ELF-1 (cell line): ENCODE measurements at regions not wholly inside any gene's neighbourhood (a gene's known extent, or its start where the extent isn't known, plus 50 kb on each side); places are given as distances from the start of the nearest gene placed in this dataset.
"Not testable (repeated sequence)": the region's sequence is repeated elsewhere in the genome, so short reads cannot be mapped to it uniquely, and the experiment has no call there.

Source experiments
- DNase-seq: peaks from one replicate; pipeline ENCODE4 v3.0.0-alpha.2; 2016; ENCODE audit warnings: low read depth, low spot score

- no peak for DNase-seq
These were observed 591.5 kb upstream of the ID4 start for GRCh38 chr6:19245656-19246055.

- DNase-seq: peak; percentile 57
These were observed 590.0 kb upstream of the ID4 start for GRCh38 chr6:19247181-19247580.

DNA sequence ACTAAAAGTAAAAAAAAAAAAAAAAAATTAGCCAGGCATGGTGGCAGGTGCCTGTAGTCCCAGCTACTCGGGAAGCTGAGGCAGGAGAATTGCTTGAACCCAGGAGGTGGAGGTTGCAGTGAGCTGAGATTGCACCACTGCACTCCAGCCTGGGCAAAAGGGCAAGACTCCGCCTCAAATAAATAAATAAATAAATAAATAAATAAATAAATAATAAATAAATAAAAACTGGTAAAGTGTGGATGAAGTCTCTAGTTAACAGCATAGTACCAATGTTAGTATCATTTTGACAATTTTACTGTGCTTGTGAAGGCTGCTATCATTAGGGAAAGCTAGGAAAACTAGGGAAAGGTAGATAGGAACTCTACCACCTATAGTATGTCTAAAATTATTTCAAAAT lies 581.0 kb upstream of the ID4 start:
- not testable (repeated sequence) for DNase-seq

DNA sequence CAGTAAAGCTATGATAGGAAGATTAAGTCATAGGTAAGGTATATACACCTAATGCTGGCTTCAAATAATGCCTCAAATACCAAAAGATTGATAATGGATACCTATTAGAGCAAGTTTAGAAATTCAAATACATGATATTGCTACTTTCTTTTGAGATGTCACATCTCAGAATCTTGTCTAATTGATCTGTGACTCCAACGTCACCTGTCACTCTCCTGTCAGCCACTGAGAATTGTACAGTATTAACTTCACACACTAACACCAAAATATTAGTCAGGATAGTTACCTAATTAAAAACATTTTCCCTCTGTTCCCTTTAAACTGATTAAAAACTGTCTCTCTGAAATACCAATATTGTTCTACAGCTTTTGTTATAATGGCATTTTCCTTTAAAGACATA lies 575.5 kb upstream of the ID4 start:
- DNase-seq: no peak

DNA sequence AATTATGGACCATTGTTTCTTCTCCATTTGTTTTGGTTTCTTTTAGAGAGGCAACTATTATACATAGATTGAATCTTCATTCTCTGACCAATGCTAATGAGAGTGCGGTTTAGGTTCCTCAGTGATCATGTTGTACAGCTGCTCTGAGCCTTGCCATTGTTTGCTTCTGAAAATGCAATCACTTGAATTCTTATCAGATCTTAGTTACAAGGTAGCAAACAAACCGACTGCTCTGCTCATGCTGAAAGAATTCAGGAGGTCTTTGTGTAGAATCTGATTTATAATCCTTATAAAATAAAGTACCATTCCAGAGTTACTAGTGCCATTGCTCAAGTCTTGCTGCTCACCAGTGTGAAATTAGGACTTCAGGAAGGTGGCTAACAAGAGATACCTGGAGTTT lies 569.1 kb upstream of the ID4 start:
- DNase-seq: no peak

GRCh38 chr6:19268718-19269117 lies 568.5 kb upstream of the ID4 start:
- no peak for DNase-seq

DNA sequence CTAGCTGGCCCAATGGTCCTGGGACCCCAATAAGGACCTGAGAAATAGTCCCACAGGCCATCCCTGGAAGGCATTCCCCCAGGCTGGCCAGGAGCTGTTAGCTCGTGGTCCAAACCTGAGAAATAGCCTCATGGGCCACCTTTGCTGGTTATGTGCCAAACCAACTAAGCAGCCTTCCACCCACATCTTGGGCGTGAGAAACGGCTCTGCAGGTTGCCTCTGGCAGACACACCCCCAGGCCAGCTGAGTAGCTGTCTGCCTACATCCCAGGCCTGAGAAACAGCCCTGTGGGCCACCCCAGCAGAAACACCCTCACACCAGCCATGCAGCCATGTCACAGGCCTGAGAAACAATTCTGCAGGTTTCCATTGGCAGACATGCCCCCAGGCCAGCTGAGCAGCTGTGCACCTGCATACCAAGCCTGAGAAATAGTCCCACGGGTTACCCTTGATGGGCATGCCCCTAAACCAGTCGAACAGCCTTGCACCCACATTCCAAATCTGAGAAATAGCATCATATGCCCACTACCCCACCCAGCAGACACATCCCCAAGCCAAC lies 567.8 kb upstream of the ID4 start:
- peak; percentile 10 for DNase-seq

DNA sequence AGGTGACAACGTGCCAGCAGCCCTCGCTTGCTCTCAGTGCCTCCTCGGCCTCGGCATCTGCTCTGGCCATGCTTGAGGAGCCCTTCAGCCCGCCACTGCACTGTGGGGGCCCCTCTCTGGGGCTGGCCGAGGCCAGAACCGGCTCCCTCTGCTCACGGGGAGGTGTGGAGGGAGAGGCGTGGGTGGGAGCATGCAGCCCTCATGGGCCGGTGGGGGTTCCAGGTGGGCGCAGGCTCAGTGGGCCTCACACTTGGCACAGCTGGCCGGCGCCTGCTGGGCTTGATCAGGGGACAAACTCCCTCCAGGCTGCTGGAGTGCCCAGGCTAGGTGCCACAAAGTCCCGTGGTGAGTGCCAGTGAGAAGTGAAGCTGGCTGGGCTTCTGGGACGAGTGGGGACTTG lies 566.6 kb upstream of the ID4 start:
- DNase-seq: no peak

GRCh38 chr6:19279273-19279684 lies 557.9 kb upstream of the ID4 start:
- no peak for DNase-seq

DNA sequence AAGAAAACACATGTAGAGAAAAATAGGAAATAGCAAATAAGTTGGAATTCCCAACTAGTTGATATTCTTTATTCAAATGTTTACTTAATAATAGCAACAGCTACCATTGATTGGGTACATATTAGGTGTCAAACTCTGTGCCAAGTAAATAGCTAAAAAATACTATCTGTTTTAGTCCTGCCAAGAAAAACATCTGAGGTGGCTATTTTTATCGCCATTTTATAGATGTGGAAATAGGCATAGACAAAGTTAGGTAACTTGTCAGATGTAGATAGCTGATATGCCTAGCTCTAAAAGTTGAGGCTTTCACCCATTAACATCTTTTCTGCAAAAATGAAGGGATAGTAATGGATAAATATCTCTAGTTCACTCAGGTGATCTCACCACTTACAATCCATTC lies 549.2 kb upstream of the ID4 start:
- no peak for DNase-seq

DNA sequence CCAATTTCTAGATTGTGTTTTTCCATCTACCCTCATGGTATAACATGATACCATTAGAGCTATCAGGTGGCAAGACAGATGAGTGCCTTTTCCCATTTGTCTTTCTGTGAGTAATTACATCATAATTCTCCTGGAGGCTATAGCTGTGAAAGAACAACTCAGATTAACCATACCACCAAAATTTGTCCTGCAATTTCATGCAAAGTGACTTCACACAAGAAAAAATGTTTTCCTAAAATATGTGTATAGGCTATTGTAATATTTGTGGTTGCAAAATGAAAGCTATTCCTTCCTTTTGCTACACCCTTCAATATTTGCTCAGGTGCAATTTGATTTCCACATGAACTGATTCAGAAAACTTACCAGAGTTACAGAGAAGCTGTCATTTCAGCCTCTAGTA lies 547.7 kb upstream of the ID4 start:
- DNase-seq: no peak

- DNase-seq: peak; percentile 36
These were observed 539.3 kb upstream of the ID4 start for GRCh38 chr6:19297880-19298279.

- DNase-seq: no peak
These were observed 538.7 kb upstream of the ID4 start for GRCh38 chr6:19298421-19298820.

- DNase-seq: no peak
These were observed 538.0 kb upstream of the ID4 start for GRCh38 chr6:19299129-19299528.

GRCh38 chr6:19301980-19302379 lies 535.2 kb upstream of the ID4 start:
- DNase-seq: no peak

DNA sequence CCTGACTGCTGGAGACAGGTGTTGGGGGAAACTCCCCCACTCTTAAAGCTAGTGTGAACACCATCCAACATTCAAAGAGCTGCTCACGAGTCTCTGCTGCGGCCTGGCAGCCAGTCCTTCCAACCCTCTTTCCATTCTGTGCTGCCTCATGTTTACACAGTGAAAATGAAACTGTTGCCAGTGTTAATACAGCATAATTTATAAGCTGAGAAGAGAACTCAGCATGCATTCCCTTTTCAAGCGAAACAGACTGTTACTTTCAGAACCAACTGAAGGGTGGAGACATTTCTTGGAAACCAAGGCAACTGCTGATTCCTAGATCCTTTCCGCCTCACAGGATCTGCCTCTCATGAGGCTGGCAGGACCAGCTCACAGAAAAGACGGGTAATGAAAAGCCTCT lies 533.8 kb upstream of the ID4 start:
- no peak for DNase-seq

GRCh38 chr6:19309661-19310060 lies 527.5 kb upstream of the ID4 start:
- DNase-seq: no peak

GRCh38 chr6:19311786-19312185 lies 525.4 kb upstream of the ID4 start:
- no peak for DNase-seq

- peak; percentile 96 for DNase-seq
These were observed 524.8 kb upstream of the ID4 start for GRCh38 chr6:19312241-19312978.

GRCh38 chr6:19317431-19317986 lies 519.7 kb upstream of the ID4 start:
- no peak for DNase-seq

DNA sequence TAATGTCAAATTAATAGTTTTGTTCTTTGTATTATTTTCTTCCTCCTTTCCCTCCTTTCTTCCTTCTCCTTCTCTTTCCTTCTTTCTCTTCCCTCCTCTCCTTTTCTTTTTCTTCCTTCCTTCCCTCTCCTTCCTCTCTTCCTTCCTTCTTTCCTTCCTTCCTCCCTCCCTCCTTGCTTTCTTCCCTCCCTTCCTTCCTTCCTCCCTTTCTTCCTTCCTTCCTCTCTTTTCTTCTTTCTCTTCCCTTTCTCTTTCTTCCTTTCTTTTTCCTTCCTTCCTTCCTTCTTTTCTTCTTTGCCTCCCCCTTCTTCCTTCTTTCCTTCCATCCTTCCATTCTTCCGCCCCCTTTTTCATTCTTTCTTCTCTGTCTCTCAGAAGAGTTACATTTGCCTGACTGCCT lies 518.2 kb upstream of the ID4 start:
- no peak for DNase-seq

DNA sequence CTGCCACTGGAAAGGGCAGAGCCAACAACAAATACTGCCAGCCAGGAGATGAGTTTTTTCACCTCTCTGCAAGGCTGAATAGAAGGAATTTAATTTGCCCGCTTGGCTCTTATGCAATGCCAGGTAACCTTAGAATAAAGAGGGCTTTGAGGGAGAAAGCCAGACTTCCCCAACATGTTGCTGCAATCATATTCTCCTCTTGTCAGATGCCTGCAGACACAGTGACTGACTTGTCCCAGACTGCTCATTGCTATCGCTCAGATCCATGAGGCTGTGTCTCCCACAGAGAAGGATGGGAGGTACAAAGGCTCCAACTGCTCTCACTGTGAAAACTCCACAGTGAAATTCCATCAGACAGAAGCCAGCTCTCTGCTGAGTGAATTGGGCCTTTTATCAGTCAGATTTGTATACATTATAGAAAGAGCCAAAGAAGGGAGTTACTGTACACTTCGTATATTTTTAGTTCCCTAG lies 517.0 kb upstream of the ID4 start:
- DNase-seq: no peak
